ENCODE measurements at regions not wholly inside any gene's neighbourhood (a gene's known extent, or its start where the extent isn't known, plus 50 kb on each side); places are given as distances from the start of the nearest gene placed in this dataset.

- H4K20me1 ChIP-seq (ENCODE audit: insufficient read depth), result no peaks in the 10 kb centered on the region
- no peaks in the 10 kb centered on the region for H3K36me3 ChIP-seq (ENCODE audit: control insufficient read depth in 1 of 2, insufficient read depth in 2 of 2, low read length in 2 of 2)
- BruUV-seq (replicated peaks), result no TSS peak
- H3K4me2 ChIP-seq (ENCODE audit: low read length), result no peak overlapping the region
- no peak overlapping the region for H3K4me3 ChIP-seq (replicated peaks in 1 of 2; ENCODE audit: low read depth in 1 of 2, low read length in 2 of 2)
- H2AFZ ChIP-seq (ENCODE audit: low read depth, low read length, poor library complexity, severe bottlenecking), result no peak overlapping the region
- no peaks in the 10 kb centered on the region for H3K9me2 ChIP-seq (ENCODE audit: insufficient read depth)
- ATAC-seq (no peak), DNase-seq (ENCODE audit: low read depth, low spot score) (no peak)
- no peak overlapping the region for H3K9ac ChIP-seq (ENCODE audit: low read length)
- CTCF ChIA-PET, result no interaction called here
- H3K4me1 ChIP-seq (ENCODE audit: control insufficient read depth in 1 of 2, insufficient read depth in 2 of 2, low read length in 2 of 2), result no peaks in the 10 kb centered on the region
- RAD21 ChIA-PET (ENCODE audit: low non-redundant PET in 1 of 2, low total read pairs in 2 of 2, uncharacterized antibody in 2 of 2, unreplicated experiment in 2 of 2), result no interaction called here
- no peaks in the 10 kb centered on the region for H3K9me3 ChIP-seq (ENCODE audit: control insufficient read depth in 1 of 2, insufficient read depth in 1 of 2, low read depth in 1 of 2, low read length in 2 of 2)
- POLR2A ChIA-PET, result no interaction called here
- no peak overlapping the region for H3K27ac ChIP-seq (ENCODE audit: low read depth, low read length)
- no peak for TF ChIP-seq POLR2AphosphoS5 (IDR thresholded peaks at IDR 0.05; ENCODE audit: low read depth, low read length)
- no peak for TF ChIP-seq ELF1 (IDR thresholded peaks at IDR 0.05; ENCODE audit: borderline replicate concordance, low read depth)
- TF ChIP-seq CTCF (IDR thresholded peaks at IDR 0.05 in 2 of 3, conservative IDR thresholded peaks at IDR 0.05 in 1 of 3; ENCODE audit: borderline replicate concordance in 1 of 3, insufficient read depth in 1 of 3, low read depth in 2 of 3, low read length in 2 of 3), result no peak
- TF ChIP-seq FOSL1 (IDR thresholded peaks at IDR 0.05; ENCODE audit: low read depth), result no peak
- TF ChIP-seq ZBTB33 (IDR thresholded peaks at IDR 0.05; ENCODE audit: extremely low read depth, insufficient replicate concordance, low read length), result no peak
- no peak for TF ChIP-seq ATF3 (IDR thresholded peaks at IDR 0.05)
- no peak for TF ChIP-seq TCF7L2 (IDR thresholded peaks at IDR 0.05; ENCODE audit: borderline replicate concordance, extremely low read depth, insufficient read depth, insufficient read length)
- no peak for TF ChIP-seq REST (IDR thresholded peaks at IDR 0.05; ENCODE audit: low read depth)
- TF ChIP-seq YY1 (IDR thresholded peaks at IDR 0.05; ENCODE audit: extremely low read depth, insufficient replicate concordance, low read depth, low read length), result no peak
- no peak for TF ChIP-seq CBX3 (IDR thresholded peaks at IDR 0.05; ENCODE audit: low read depth)
- no peaks in the 10 kb centered on the region for H3K27me3 ChIP-seq (ENCODE audit: insufficient read depth, low read length)
- no peaks in the 10 kb centered on the region for H3K79me2 ChIP-seq (ENCODE audit: insufficient read depth, low read length)
- intact Hi-C loops (cut with micrococcal nuclease), result no loop called here
These were observed 650.5 kb downstream of the RNF144B start for GRCh38 chr6:19037607-19038006.
